Aorta (tissue), 5 donors: ENCODE measurements at regions not wholly inside any gene's neighbourhood (a gene's known extent, or its start where the extent isn't known, plus 50 kb on each side); places are given as distances from the start of the nearest gene placed in this dataset.
A peak's percentile ranks its signal among the peaks of the same experiment; 100 is the strongest.

ENCODE experiments used
- ATAC-seq: fragments of 200-7000 bp; cut with Tn5 transposase; one replicate; pipeline ENCODE4 v1.9.1; 2022; ENCODE audit warnings: moderate library complexity; ENCODE audit not compliant: low FRiP score
- DNase-seq, 2 donors: peaks; one replicate each; pipeline ENCODE4 v3.0.0-alpha.2; 2020
- H3K27ac ChIP-seq, 2 donors: one replicate each; pipeline ENCODE4 v1.5.1; 2013; ENCODE audit warnings: low read length in 2 of 2, mild to moderate bottlenecking in 2 of 2, moderate library complexity in 2 of 2, control low read depth in 1 of 2, inconsistent platforms in 1 of 2, low read depth in 1 of 2
- H3K27me3 ChIP-seq, 2 donors: one replicate each; pipeline ENCODE4 v1.6.1; 2013; ENCODE audit warnings: control low read depth in 1 of 2, low read length in 1 of 2, mild to moderate bottlenecking in 1 of 2, moderate library complexity in 1 of 2; ENCODE audit not compliant: insufficient read depth in 2 of 2, control insufficient read depth in 1 of 2
- H3K36me3 ChIP-seq, 2 donors: one replicate each; pipeline ENCODE4 v1.6.1; 2013; ENCODE audit warnings: control low read depth in 1 of 2, low read length in 1 of 2, mild to moderate bottlenecking in 1 of 2; ENCODE audit not compliant: insufficient read depth in 2 of 2, control insufficient read depth in 1 of 2
- H3K4me1 ChIP-seq, 2 donors: one replicate each; pipeline ENCODE4 v1.6.1; 2013; ENCODE audit warnings: low read length in 2 of 2, control low read depth in 1 of 2, mild to moderate bottlenecking in 1 of 2, moderate library complexity in 1 of 2; ENCODE audit not compliant: insufficient read depth in 2 of 2, control insufficient read depth in 1 of 2
- H3K4me3 ChIP-seq, 2 donors: one replicate each; pipeline ENCODE4 v1.5.1; 2013; ENCODE audit warnings: low read length in 2 of 2, control low read depth in 1 of 2, mild to moderate bottlenecking in 1 of 2
- H3K9me3 ChIP-seq: one replicate; pipeline ENCODE4 v1.6.1; 2013; ENCODE audit warnings: mild to moderate bottlenecking, low read length; ENCODE audit not compliant: control insufficient read depth
- WGBS, 2 donors: extraction: QIAGEN DNeasy Blood & Tissue Kit; methylation state at CpG; one replicate each; pipeline ENCODE4 v1.1.7; 2013; 5-methylcytosine and 5-hydroxymethylcytosine counted together
- intact Hi-C, 2 donors: fragments of 100-400 bp; cut with DNase I; formaldehyde crosslinking; loops; one replicate each; pipeline versions ENCODE4 v1.14.2 to v1.15.0; 2022
- donor health status: healthy with polysubstance abuse.
- donor health status: Bipolar disorder and iron deficiency.
- donor health status: DM: no; HTN: no; CAD: no.
- donor health status: DM: no; HTN: no; CAD: no.
- donor health status: DM: yes; HTN: yes; CAD: no.

DNA sequence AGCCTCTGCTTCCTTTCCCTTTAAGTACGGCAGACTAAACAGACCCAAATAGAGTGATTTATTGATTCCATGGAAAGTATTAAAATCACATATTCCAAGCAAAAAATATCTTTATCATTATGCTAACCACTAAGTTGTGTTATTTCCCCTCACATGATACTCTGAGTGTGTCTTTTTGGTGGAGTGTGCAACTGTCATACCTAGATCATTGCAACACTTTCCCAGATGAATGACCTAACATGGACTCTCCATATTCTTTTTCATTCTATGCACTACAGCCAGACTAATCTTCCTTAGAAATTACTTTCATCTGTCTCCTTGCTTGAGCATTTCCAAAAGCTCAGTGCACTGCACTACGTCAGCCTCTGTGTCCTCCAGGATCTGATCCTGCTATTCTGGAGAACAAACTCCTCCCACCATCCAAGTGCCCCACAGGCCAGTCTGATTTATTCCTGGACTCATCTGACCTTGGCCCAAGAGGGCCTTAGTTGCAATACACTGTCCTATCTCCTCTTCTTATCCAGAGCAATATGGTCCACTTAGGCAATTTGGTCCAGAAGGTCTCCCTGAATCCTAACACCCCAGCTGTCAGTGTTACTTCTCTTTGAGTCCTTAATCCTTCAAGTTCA is 263.3 kb upstream of the KLF6 start:
- peaks cover 0 to 6% of the 10 kb centered on the region in 2 donors for H3K4me1 ChIP-seq
- no peak for DNase-seq
- no peaks in the 10 kb centered on the region for H3K36me3 ChIP-seq
- WGBS, 2 donors: 48 to 95% methylated on average over 1 to 2 of the region's 2 CpGs
- no peak overlapping the region for H3K4me3 ChIP-seq
- ATAC-seq: no peak
- H3K27ac ChIP-seq: peak overlapping the region in 1 of 2 donors; percentile 40
- intact Hi-C loops: loop anchor here in 1 of 2 donors (5.0 kb wide), 1 partner anchor 111 kb away; no protein-coding TSS in a partner anchor
- H3K9me3 ChIP-seq: no peaks in the 10 kb centered on the region
- no peaks in the 10 kb centered on the region for H3K27me3 ChIP-seq

DNA sequence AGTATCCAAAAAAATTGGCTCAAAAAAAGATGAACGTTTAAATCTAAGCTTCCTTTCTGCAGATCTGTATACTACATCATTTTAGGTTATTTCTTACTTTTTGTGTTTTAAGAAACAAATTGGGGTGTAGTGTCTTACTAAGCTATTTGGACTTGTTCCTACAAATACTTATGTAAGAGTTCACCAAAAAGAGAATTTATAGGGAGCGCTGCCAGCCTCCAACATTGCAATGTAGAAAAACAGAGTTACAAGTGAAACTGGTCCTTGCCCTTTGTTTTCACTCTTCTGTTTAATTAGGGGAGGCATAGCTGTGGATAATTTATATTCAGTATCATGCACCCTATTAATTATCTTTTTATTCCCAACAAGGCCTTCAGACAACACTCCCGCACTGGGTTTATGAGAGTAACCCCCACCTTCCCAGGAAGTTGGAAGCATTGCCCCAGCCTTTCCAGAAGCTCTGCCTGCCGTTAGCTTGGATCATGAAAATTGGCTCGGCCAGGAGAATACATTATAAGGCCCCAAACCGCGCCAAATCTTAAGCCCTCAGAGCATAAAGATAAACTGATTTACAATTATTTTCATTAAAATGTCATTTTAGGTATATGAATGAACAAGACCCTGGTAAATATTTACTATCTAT is 261.8 kb upstream of the KLF6 start:
- H3K27ac ChIP-seq: peak overlapping the region in 1 of 2 donors; percentile 25
- H3K9me3 ChIP-seq: no peaks in the 10 kb centered on the region
- ATAC-seq (no peak), DNase-seq (no peak)
- H3K27me3 ChIP-seq: no peaks in the 10 kb centered on the region
- WGBS, 2 donors: 4 to 6% methylated on average over 7 of the region's 7 CpGs
- no peaks in the 10 kb centered on the region for H3K36me3 ChIP-seq
- peak overlapping the region in 1 of 2 donors; percentile 26 for H3K4me3 ChIP-seq
- intact Hi-C loops: loop anchor here in 1 of 2 donors (5.0 kb wide), 1 partner anchor 110 kb away; no protein-coding TSS in a partner anchor
- peaks cover 0 to 1% of the 10 kb centered on the region in 2 donors for H3K4me1 ChIP-seq

DNA sequence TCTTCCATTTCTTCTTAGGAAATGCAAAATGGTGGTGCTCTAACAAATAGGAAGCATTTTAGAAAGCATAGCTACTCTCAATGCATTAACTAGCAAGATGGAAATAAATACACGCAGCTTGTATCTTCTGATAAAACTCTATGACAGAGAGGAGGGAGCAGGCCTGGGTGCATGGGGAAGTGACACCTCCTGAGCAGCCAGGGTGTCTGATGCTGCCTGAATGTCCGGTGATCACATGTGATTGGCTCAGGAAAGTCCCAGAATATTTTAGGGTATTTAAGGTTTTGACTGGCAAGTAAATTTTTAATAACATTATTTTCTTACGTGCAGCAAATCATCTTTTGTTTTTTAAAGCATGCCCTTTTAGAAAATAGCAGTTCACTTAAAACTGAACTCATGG is 261.0 kb upstream of the KLF6 start:
- Histone ChIP-seq H3K36me3 (no peaks in the 10 kb centered on the region), H3K27me3 (no peaks in the 10 kb centered on the region), H3K9me3 (peaks cover 3% of the 10 kb centered on the region), H3K4me3 (no peak overlapping the region), H3K4me1 (no peaks in the 10 kb centered on the region), H3K27ac (no peak overlapping the region)
- WGBS, 2 donors: 65 to 70% methylated on average over 3 of the region's 3 CpGs
- intact Hi-C loops: loop anchor here in 1 of 2 donors (5.0 kb wide), 1 partner anchor 109 kb away; no protein-coding TSS in a partner anchor
- no peak for ATAC-seq
- no peak for DNase-seq

DNA sequence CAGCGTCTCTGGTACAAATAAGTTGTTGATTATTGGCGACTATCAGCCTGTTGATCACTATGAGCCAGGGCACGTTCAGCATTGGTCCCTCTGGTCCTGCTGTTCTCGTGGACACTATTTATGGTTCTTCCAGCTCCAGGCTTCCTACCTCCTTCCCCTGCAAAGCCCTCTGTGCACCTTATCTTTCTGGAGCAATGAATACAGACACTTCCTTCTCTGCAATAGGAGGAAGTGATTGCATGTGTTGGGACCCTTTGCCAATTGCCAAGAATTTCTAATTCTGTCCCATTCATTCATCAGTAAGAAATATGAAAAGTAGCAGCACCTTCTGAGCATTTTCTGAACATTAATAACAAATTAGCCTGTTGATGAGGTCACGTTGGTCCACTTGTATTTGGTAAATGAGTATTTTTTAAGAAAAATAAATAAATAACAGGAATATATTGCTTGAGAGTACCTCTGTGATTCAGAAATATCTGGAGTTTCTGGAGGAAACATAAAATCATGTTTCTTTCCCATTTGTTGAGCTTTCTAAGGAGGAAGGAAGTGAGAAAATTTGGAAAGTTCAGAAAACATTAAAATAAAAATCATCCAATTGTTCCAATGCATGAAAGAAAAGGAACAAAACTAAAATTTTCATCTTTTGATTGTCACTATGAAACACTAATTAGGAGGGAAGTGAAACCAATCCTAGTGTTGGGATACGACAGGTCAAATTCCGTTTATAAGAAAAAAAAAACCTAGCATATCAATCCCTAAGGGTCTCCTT is 259.1 kb upstream of the KLF6 start:
- H3K36me3 ChIP-seq: no peaks in the 10 kb centered on the region
- intact Hi-C loops: no loop called here
- peaks cover 3% of the 10 kb centered on the region for H3K9me3 ChIP-seq
- H3K4me1 ChIP-seq: no peaks in the 10 kb centered on the region
- DNase-seq (no peak), ATAC-seq (no peak)
- no peaks in the 10 kb centered on the region for H3K27me3 ChIP-seq
- no peak overlapping the region for H3K4me3 ChIP-seq
- 83 to 90% methylated on average over 7 of the region's 7 CpGs for WGBS, 2 donors
- no peak overlapping the region for H3K27ac ChIP-seq

DNA sequence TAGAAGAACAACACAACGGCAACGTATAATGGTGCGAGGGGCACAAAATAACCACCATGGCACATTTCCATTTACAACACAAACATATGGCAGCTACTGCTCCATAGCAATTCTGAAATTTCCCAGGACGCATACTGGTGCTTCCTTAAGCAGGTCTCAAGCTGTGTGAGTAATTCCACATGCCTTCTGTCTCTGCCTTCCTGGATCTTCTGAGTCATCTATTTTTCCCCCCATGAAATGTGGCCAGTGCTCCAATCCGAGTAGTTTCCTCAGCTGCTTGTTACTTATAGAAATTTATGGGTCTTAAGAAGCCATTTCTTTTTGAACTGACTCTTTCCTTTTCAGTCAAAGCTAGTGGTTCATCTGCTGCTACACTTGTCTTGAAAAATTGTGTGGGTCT is 256.6 kb upstream of the KLF6 start:
- 98% methylated on average over 5 of the region's 5 CpGs for WGBS, 2 donors
- Histone ChIP-seq H3K27me3 (no peaks in the 10 kb centered on the region), H3K4me1 (no peaks in the 10 kb centered on the region), H3K4me3 (no peak overlapping the region), H3K36me3 (no peaks in the 10 kb centered on the region), H3K9me3 (peaks cover 3% of the 10 kb centered on the region), H3K27ac (no peak overlapping the region)
- intact Hi-C loops: no loop called here
- no peak for ATAC-seq
- no peak for DNase-seq

DNA sequence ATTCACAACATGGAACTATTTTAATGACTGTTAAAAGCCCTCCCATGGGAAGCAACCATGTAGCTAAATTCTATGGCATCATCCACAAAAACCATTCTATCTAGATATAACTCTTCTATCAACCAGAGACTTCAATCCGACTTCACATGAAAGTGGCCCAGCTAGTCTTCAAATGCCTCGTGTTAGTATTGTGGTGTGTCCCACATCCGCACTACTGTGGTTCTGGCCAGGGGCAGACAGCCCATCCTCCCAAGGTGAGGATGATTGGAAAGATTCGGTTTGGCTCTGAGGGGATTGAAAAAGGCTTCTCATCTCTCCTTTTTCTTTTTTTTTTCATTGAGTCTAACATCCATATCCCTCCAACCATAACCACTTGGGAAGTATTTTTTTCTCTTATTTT is 253.0 kb upstream of the KLF6 start:
- Histone ChIP-seq H3K36me3 (no peaks in the 10 kb centered on the region), H3K9me3 (peaks cover 3% of the 10 kb centered on the region), H3K4me3 (no peak overlapping the region), H3K27ac (no peak overlapping the region), H3K4me1 (no peaks in the 10 kb centered on the region), H3K27me3 (no peaks in the 10 kb centered on the region)
- ATAC-seq: no peak
- no peak for DNase-seq
- intact Hi-C loops: loop anchor here in 1 of 2 donors (10.0 kb wide), 1 partner anchor 83 kb away; no protein-coding TSS in a partner anchor
- WGBS, 2 donors: 96% methylated on average over 4 of the region's 4 CpGs

DNA sequence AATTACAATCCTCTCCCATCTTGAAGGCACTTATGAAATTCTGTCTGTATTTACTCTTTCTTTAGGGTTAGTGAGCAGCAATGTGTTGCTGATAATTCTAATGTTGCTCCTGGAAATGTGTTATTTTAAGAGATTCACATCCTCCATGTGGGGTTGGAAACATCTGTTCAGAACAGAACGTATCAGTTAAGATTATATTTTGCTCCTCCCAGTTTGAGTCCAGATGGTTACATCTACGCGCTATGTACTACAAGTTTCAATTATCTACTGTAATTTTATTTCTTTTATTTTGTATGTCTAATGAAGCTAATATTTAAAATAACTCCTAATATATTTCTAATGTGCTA is 250.6 kb upstream of the KLF6 start:
- Histone ChIP-seq H3K4me1 (no peaks in the 10 kb centered on the region), H3K27me3 (no peaks in the 10 kb centered on the region), H3K4me3 (no peak overlapping the region), H3K36me3 (no peaks in the 10 kb centered on the region), H3K27ac (no peak overlapping the region), H3K9me3 (no peaks in the 10 kb centered on the region)
- WGBS, 2 donors: 83 to 90% methylated on average over 3 of the region's 3 CpGs
- DNase-seq (no peak), ATAC-seq (no peak)
- intact Hi-C loops: loop anchor here in 1 of 2 donors (10.0 kb wide), 1 partner anchor 81 kb away; no protein-coding TSS in a partner anchor

DNA sequence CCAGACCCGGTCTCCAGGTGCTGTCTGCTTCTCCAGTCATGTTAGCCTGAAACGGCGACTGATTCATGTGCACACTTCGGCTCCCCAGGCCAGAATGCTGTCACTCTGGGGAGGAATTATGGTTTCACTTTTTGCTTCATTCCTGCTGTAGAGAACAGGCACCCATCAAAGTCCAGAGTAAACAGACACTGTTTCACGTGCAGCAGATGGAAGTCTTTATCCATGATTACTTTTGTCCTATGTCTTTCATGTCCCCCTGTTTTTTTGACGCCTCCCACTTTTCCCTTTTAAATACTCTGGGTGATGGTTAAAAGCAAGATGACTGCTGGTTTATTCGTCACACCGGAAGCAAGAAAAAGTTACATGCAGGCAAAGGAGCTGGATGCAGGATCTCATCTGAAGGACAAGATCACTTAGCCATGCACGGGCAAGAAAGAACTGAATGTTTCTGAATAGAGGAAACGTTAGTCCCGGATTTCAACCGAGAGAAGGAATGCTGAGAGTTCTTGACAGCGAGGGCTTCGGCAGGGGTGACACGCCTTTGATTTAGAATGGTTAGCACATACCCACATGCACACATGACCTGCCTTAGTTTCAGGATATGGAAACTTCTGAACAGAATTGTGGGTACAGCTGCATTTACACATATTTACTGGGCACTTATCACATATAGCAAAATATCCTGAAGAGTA is 250.0 kb upstream of the KLF6 start:
- ATAC-seq (peak; percentile 50), DNase-seq (no peak)
- 4% methylated on average over 15 of the region's 15 CpGs for WGBS, 2 donors
- no peaks in the 10 kb centered on the region for H3K4me1 ChIP-seq
- intact Hi-C loops: loop anchor here in 1 of 2 donors (10.0 kb wide), 1 partner anchor 80 kb away; no protein-coding TSS in a partner anchor
- H3K27me3 ChIP-seq: no peaks in the 10 kb centered on the region
- H3K27ac ChIP-seq: peak overlapping the region; percentile 29 to 74
- H3K9me3 ChIP-seq: no peaks in the 10 kb centered on the region
- peak overlapping the region in 1 of 2 donors; percentile 52 for H3K4me3 ChIP-seq
- no peaks in the 10 kb centered on the region for H3K36me3 ChIP-seq
